HEK293 (cell line): ENCODE measurements at regions not wholly inside any gene's neighbourhood (a gene's known extent, or its start where the extent isn't known, plus 50 kb on each side); places are given as distances from the start of the nearest gene placed in this dataset.

Experiments
- CTCF ChIA-PET: fragments of 350-600 bp; formaldehyde crosslinking; extraction: SDS; loops from one replicate; lab custom pipeline; 2021; ENCODE audit warnings: antibody characterized with exemption; lab: Yijun Ruan, JAX
- POLR2A ChIA-PET: fragments of 300-600 bp; formaldehyde crosslinking; extraction: SDS; loops from one replicate; lab custom pipeline; 2020; ENCODE audit warnings: antibody characterized with exemption, inconsistent platforms; lab: Yijun Ruan, JAX
- H3K27ac ChIP-seq: fragments of 200-500 bp; sonication (Bioruptor generic); 2 replicates; pipeline ENCODE4 v1.5.1; 2014; ENCODE audit warnings: low read depth, low read length, control low read depth, inconsistent platforms; ENCODE audit errors: extremely low read depth
- H3K36me3 ChIP-seq, 2 experiments: fragments of 200-500 bp in 1 of 2; sonication (Bioruptor generic) in 1 of 2; 1 replicate in 1 of 2; 2 replicates in 1 of 2; pipeline ENCODE4 v1.5.1; 2014 to 2017; ENCODE audit warnings: inconsistent platforms in 2 of 2, low read length in 2 of 2; ENCODE audit not compliant: control insufficient read depth in 2 of 2, insufficient read depth in 1 of 2
- H3K4me1 ChIP-seq: fragments of 200-500 bp; sonication (Bioruptor generic); 2 replicates; pipeline ENCODE4 v1.5.1; 2014; ENCODE audit warnings: mild to moderate bottlenecking, low read length, inconsistent platforms; ENCODE audit not compliant: control insufficient read depth, insufficient read depth
- H3K4me3 ChIP-seq: 2 replicates; pipeline ENCODE4 v1.5.1; 2011; ENCODE audit warnings: low read depth, mild to moderate bottlenecking, control low read depth, low read length, moderate library complexity
- H3K9me3 ChIP-seq: fragments of 200-500 bp; sonication (Bioruptor generic); 2 replicates; pipeline ENCODE4 v1.5.1; 2014; ENCODE audit warnings: low read depth, low read length, inconsistent platforms; ENCODE audit not compliant: control insufficient read depth, insufficient read depth
- HIC1 ChIP-seq: fragments of 450-650 bp; formaldehyde crosslinking; IDR thresholded peaks from 2 replicates; pipeline ENCODE4 v1.5.1; 2016; ENCODE audit warnings: missing biosample characterization, missing genetic modification characterization
- HOXC10 ChIP-seq: sonication (generic); formaldehyde crosslinking; IDR thresholded peaks from 2 replicates; pipeline ENCODE4 v1.8.1; 2023; ENCODE audit warnings: mild to moderate bottlenecking, missing genetic modification reagents
- KLF9 ChIP-seq: fragments of 450-650 bp; formaldehyde crosslinking; IDR thresholded peaks from 2 replicates; pipeline ENCODE4 v1.5.1; 2016; ENCODE audit warnings: missing biosample characterization, missing genetic modification characterization, low read depth
- PATZ1 ChIP-seq: fragments of 450-650 bp; formaldehyde crosslinking; IDR thresholded peaks from 2 replicates; pipeline ENCODE4 v1.5.1; 2016; ENCODE audit warnings: missing biosample characterization, missing genetic modification characterization
- PRDM10 ChIP-seq: fragments of 450-650 bp; formaldehyde crosslinking; IDR thresholded peaks from 2 replicates; pipeline ENCODE4 v1.5.1; 2016; ENCODE audit warnings: missing biosample characterization, missing genetic modification characterization
- RBAK ChIP-seq: fragments of 450-650 bp; formaldehyde crosslinking; IDR thresholded peaks from 2 replicates; pipeline ENCODE4 v1.5.1; 2016; ENCODE audit warnings: missing biosample characterization, missing genetic modification characterization
- SCRT2 ChIP-seq: fragments of 450-650 bp; formaldehyde crosslinking; IDR thresholded peaks from 2 replicates; pipeline ENCODE4 v1.5.1; 2016; ENCODE audit warnings: missing biosample characterization, missing genetic modification characterization
- WT1 ChIP-seq: fragments of 450-650 bp; formaldehyde crosslinking; IDR thresholded peaks from 2 replicates; pipeline ENCODE4 v1.5.1; 2016; ENCODE audit warnings: missing biosample characterization, missing genetic modification characterization
- ZBTB8A ChIP-seq: fragments of 450-650 bp; formaldehyde crosslinking; IDR thresholded peaks from 2 replicates; pipeline ENCODE4 v1.5.1; 2016; ENCODE audit warnings: missing biosample characterization, missing genetic modification characterization
- ZNF114 ChIP-seq: fragments of 450-650 bp; formaldehyde crosslinking; IDR thresholded peaks from 2 replicates; pipeline ENCODE4 v1.5.0; 2017; ENCODE audit warnings: missing biosample characterization, missing genetic modification characterization
- ZNF121 ChIP-seq: fragments of 450-650 bp; formaldehyde crosslinking; IDR thresholded peaks from 2 replicates; pipeline ENCODE4 v1.5.1; 2016; ENCODE audit warnings: missing biosample characterization, missing genetic modification characterization
- ZNF341 ChIP-seq: fragments of 450-650 bp; formaldehyde crosslinking; IDR thresholded peaks from 2 replicates; pipeline ENCODE4; 2016; ENCODE audit warnings: low read depth, missing biosample characterization, missing genetic modification characterization
- ZNF37A ChIP-seq: fragments of 450-650 bp; IDR thresholded peaks from 2 replicates; pipeline ENCODE4 v1.5.1; 2018; ENCODE audit warnings: missing biosample characterization, missing genetic modification characterization
- ZNF449 ChIP-seq: fragments of 450-650 bp; formaldehyde crosslinking; IDR thresholded peaks from 2 replicates; pipeline ENCODE4 v1.5.1; 2017; ENCODE audit warnings: missing biosample characterization, mild to moderate bottlenecking, missing genetic modification characterization, moderate library complexity
- ZNF513 ChIP-seq: fragments of 450-650 bp; IDR thresholded peaks from 2 replicates; pipeline ENCODE4 v1.5.1; 2018; ENCODE audit warnings: missing biosample characterization, missing genetic modification characterization
- ZNF549 ChIP-seq: fragments of 450-650 bp; IDR thresholded peaks from 2 replicates; pipeline ENCODE4 v1.5.1; 2018; ENCODE audit warnings: missing biosample characterization, missing genetic modification characterization, mild to moderate bottlenecking, inconsistent platforms, moderate library complexity
- ZNF560 ChIP-seq: fragments of 450-650 bp; formaldehyde crosslinking; IDR thresholded peaks from 2 replicates; pipeline ENCODE4 v1.5.1; 2017; ENCODE audit warnings: missing biosample characterization, missing genetic modification characterization, borderline replicate concordance
- ZNF585B ChIP-seq: fragments of 450-650 bp; formaldehyde crosslinking; IDR thresholded peaks from 2 replicates; pipeline ENCODE4 v1.5.1; 2016; ENCODE audit warnings: missing biosample characterization, missing genetic modification characterization
- ZNF624 ChIP-seq: fragments of 450-650 bp; formaldehyde crosslinking; IDR thresholded peaks from 2 replicates; pipeline ENCODE4 v1.5.1; 2017; ENCODE audit warnings: missing biosample characterization, missing genetic modification characterization
- ZSCAN4 ChIP-seq: fragments of 450-650 bp; formaldehyde crosslinking; IDR thresholded peaks from 2 replicates; pipeline ENCODE4 v1.5.1; 2017; ENCODE audit warnings: missing biosample characterization, missing genetic modification characterization

- ChIA-PET CTCF (no interaction called here), POLR2A (no interaction called here)
- H3K36me3 ChIP-seq = no peaks in the 10 kb centered on the region
- no peak overlapping the region for H3K4me3 ChIP-seq
- TF ChIP-seq WT1 (tag by site-specific recombination) (no peak), ZNF513 (tag by site-specific recombination) (no peak), PRDM10 (no peak), ZSCAN4 (tag by site-specific recombination) (no peak), RBAK (tag by site-specific recombination) (no peak), HIC1 (no peak)
- H3K27ac ChIP-seq = no peak overlapping the region
- no peaks in the 10 kb centered on the region for H3K9me3 ChIP-seq
- H3K4me1 ChIP-seq = no peaks in the 10 kb centered on the region
Observed at GRCh38 chr16:75837264-75837663, 111.0 kb upstream of the CPHXL start.

GRCh38 chr16:75837681-75838080, 111.4 kb upstream of the CPHXL start:
- Histone ChIP-seq H3K36me3 (no peaks in the 10 kb centered on the region), H3K9me3 (no peaks in the 10 kb centered on the region), H3K27ac (no peak overlapping the region)
- CTCF ChIA-PET = no interaction called here
- TF ChIP-seq KLF9 = no peak
- no peak for TF ChIP-seq ZNF449 (tag by site-specific recombination)
- no peak for TF ChIP-seq ZNF560 (tag by site-specific recombination)
- no peak for TF ChIP-seq ZNF624
- TF ChIP-seq SCRT2 (tag by site-specific recombination) = no peak
- TF ChIP-seq ZNF549 (tag by site-specific recombination) = no peak
- no peak for TF ChIP-seq ZNF121 (tag by site-specific recombination)
- no peak for TF ChIP-seq ZNF37A (tag by site-specific recombination)
- TF ChIP-seq ZNF341 (tag by site-specific recombination) = no peak
- no peak for TF ChIP-seq ZNF585B
- TF ChIP-seq PATZ1 (tag by site-specific recombination) = no peak
- TF ChIP-seq HOXC10 = no peak
- TF ChIP-seq ZBTB8A (tag by site-specific recombination) = no peak
- TF ChIP-seq ZNF114 (tag by site-specific recombination) = no peak
- TF ChIP-seq, all 188 proteins: peak for 0
- Histone ChIP-seq H3K4me1 (no peaks in the 10 kb centered on the region), H3K4me3 (no peak overlapping the region)
- POLR2A ChIA-PET = no interaction called here
